ENCODE measurements at regions not wholly inside any gene's neighbourhood (a gene's known extent, or its start where the extent isn't known, plus 50 kb on each side); places are given as distances from the start of the nearest gene placed in this dataset.

- TF ChIP-seq CTCF (IDR thresholded peaks at IDR 0.05) (no peak), POLR2A (IDR thresholded peaks at IDR 0.05) (no peak), POLR2AphosphoS5 (IDR thresholded peaks at IDR 0.05) (no peak)
Observed at GRCh38 chr1:219733511-219734174, 120.7 kb upstream of the ZC3H11B start.
